ENCODE measurements at regions not wholly inside any gene's neighbourhood (a gene's known extent, or its start where the extent isn't known, plus 50 kb on each side); places are given as distances from the start of the nearest gene placed in this dataset.

DNA sequence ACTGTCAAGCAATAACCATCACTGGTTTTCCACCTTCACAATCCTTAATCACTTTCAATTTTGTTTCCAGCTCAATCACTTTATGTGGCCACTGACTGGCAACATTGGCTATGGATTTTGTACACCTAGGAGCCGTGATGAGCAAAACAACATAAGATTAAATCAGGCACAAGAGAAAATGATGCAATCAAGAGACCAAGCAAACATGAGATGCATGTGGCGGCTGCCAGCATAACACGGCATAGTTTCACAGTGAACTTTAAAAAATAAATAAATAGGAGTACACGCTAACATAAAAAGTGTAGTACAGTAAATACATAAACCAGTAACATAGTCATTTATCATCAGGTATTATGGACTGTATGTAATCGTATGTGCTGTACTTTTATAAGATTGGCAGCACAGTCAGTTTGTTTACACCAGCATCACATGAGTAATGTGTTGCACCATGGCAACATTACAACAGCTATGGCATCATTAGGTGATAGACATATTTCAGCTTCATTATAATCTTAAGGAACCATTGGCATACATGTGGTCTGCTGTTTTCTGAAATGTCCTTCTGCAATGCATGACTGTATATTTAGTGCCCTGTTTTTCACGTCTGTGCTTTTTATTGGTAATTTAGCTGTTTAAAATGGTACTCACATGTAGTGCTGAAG, 83.3 kb upstream of the PRDM11 start:
- no peak overlapping the region for H3K4me2 ChIP-seq (ENCODE audit: low read length)
- H3K9me3 ChIP-seq (ENCODE audit: low read length), result no peaks in the 10 kb centered on the region
- H4K20me1 ChIP-seq (ENCODE audit: insufficient read depth, low read length), result no peaks in the 10 kb centered on the region
- H3K4me3 ChIP-seq (ENCODE audit: low read depth, low read length, poor library complexity, severe bottlenecking), result no peak overlapping the region
- no peaks in the 10 kb centered on the region for H3K9me2 ChIP-seq (ENCODE audit: low read depth, low read length)
- no peak overlapping the region for H3K27ac ChIP-seq (ENCODE audit: low read depth, low read length, poor library complexity, severe bottlenecking)
- H3K9ac ChIP-seq (ENCODE audit: low read length), result no peak overlapping the region
- H3K27me3 ChIP-seq (ENCODE audit: insufficient read depth, low read length), result peaks cover 4% of the 10 kb centered on the region; the same call in 1 of the 2 replicates
- no peaks in the 10 kb centered on the region for H3K4me1 ChIP-seq (ENCODE audit: insufficient read depth, low read length, severe bottlenecking)
- TF ChIP-seq EZH2 (IDR thresholded peaks at IDR 0.05; ENCODE audit: borderline replicate concordance, low read length), result no peak
- TF ChIP-seq, protein P1, sequence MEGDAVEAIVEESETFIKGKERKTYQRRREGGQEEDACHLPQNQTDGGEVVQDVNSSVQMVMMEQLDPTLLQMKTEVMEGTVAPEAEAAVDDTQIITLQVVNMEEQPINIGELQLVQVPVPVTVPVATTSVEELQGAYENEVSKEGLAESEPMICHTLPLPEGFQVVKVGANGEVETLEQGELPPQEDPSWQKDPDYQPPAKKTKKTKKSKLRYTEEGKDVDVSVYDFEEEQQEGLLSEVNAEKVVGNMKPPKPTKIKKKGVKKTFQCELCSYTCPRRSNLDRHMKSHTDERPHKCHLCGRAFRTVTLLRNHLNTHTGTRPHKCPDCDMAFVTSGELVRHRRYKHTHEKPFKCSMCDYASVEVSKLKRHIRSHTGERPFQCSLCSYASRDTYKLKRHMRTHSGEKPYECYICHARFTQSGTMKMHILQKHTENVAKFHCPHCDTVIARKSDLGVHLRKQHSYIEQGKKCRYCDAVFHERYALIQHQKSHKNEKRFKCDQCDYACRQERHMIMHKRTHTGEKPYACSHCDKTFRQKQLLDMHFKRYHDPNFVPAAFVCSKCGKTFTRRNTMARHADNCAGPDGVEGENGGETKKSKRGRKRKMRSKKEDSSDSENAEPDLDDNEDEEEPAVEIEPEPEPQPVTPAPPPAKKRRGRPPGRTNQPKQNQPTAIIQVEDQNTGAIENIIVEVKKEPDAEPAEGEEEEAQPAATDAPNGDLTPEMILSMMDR (IDR thresholded peaks at IDR 0.05; ENCODE audit: low read length), result no peak
- no peak overlapping the region for H2AFZ ChIP-seq (ENCODE audit: low read length)
- H3K79me2 ChIP-seq (ENCODE audit: insufficient read depth, low read length), result no peaks in the 10 kb centered on the region
- no peaks in the 10 kb centered on the region for H3K36me3 ChIP-seq (ENCODE audit: insufficient read depth, low read length)
- H3F3A ChIP-seq (ENCODE audit: insufficient read depth, low read length), result no peaks in the 10 kb centered on the region

GRCh38 chr11:45063669-45064068, 82.8 kb upstream of the PRDM11 start:
- H3K36me3 ChIP-seq (ENCODE audit: insufficient read depth, low read length), result no peaks in the 10 kb centered on the region
- no peaks in the 10 kb centered on the region for H3K9me3 ChIP-seq (ENCODE audit: low read length)
- H4K20me1 ChIP-seq (ENCODE audit: insufficient read depth, low read length), result no peaks in the 10 kb centered on the region
- H3K4me3 ChIP-seq (ENCODE audit: low read depth, low read length, poor library complexity, severe bottlenecking), result no peak overlapping the region
- H3F3A ChIP-seq (ENCODE audit: insufficient read depth, low read length), result no peaks in the 10 kb centered on the region
- H3K27me3 ChIP-seq (ENCODE audit: insufficient read depth, low read length), result peaks cover 4% of the 10 kb centered on the region; the same call in 1 of the 2 replicates
- H3K27ac ChIP-seq (ENCODE audit: low read depth, low read length, poor library complexity, severe bottlenecking), result no peak overlapping the region
- H3K9me2 ChIP-seq (ENCODE audit: low read depth, low read length), result no peaks in the 10 kb centered on the region
- H3K4me2 ChIP-seq (ENCODE audit: low read length), result no peak overlapping the region
- H3K79me2 ChIP-seq (ENCODE audit: insufficient read depth, low read length), result no peaks in the 10 kb centered on the region
- no peak for TF ChIP-seq EZH2 (IDR thresholded peaks at IDR 0.05; ENCODE audit: borderline replicate concordance, low read length)
- TF ChIP-seq, protein P1 (IDR thresholded peaks at IDR 0.05; ENCODE audit: low read length), result no peak
- no peaks in the 10 kb centered on the region for H3K4me1 ChIP-seq (ENCODE audit: insufficient read depth, low read length, severe bottlenecking)
- no peak overlapping the region for H3K9ac ChIP-seq (ENCODE audit: low read length)
- no peak overlapping the region for H2AFZ ChIP-seq (ENCODE audit: low read length)

- TF ChIP-seq, protein P1 (IDR thresholded peaks at IDR 0.05; ENCODE audit: low read length), result no peak
- TF ChIP-seq EZH2 (IDR thresholded peaks at IDR 0.05; ENCODE audit: borderline replicate concordance, low read length), result no peak
- no peak overlapping the region for H3K27ac ChIP-seq (ENCODE audit: low read depth, low read length, poor library complexity, severe bottlenecking)
- peaks cover 4% of the 10 kb centered on the region; the same call in 1 of the 2 replicates for H3K27me3 ChIP-seq (ENCODE audit: insufficient read depth, low read length)
- H3K9me2 ChIP-seq (ENCODE audit: low read depth, low read length), result no peaks in the 10 kb centered on the region
- no peaks in the 10 kb centered on the region for H3K36me3 ChIP-seq (ENCODE audit: insufficient read depth, low read length)
- no peak overlapping the region for H3K9ac ChIP-seq (ENCODE audit: low read length)
- H3K9me3 ChIP-seq (ENCODE audit: low read length), result no peaks in the 10 kb centered on the region
- no peaks in the 10 kb centered on the region for H3K79me2 ChIP-seq (ENCODE audit: insufficient read depth, low read length)
- H3F3A ChIP-seq (ENCODE audit: insufficient read depth, low read length), result no peaks in the 10 kb centered on the region
- no peak overlapping the region for H3K4me2 ChIP-seq (ENCODE audit: low read length)
- H3K4me3 ChIP-seq (ENCODE audit: low read depth, low read length, poor library complexity, severe bottlenecking), result no peak overlapping the region
- no peaks in the 10 kb centered on the region for H3K4me1 ChIP-seq (ENCODE audit: insufficient read depth, low read length, severe bottlenecking)
- no peak overlapping the region for H2AFZ ChIP-seq (ENCODE audit: low read length)
- no peaks in the 10 kb centered on the region for H4K20me1 ChIP-seq (ENCODE audit: insufficient read depth, low read length)
These were observed 78.5 kb upstream of the PRDM11 start for GRCh38 chr11:45067966-45068365.
